Pons (tissue), 1 donor: ENCODE measurements at regions not wholly inside any gene's neighbourhood (a gene's known extent, or its start where the extent isn't known, plus 50 kb on each side); places are given as distances from the start of the nearest gene placed in this dataset.

Source experiments
- DNase-seq: peaks from one replicate; pipeline ENCODE4 v3.0.0-alpha.2; 2016; ENCODE audit warnings: low spot score

DNA sequence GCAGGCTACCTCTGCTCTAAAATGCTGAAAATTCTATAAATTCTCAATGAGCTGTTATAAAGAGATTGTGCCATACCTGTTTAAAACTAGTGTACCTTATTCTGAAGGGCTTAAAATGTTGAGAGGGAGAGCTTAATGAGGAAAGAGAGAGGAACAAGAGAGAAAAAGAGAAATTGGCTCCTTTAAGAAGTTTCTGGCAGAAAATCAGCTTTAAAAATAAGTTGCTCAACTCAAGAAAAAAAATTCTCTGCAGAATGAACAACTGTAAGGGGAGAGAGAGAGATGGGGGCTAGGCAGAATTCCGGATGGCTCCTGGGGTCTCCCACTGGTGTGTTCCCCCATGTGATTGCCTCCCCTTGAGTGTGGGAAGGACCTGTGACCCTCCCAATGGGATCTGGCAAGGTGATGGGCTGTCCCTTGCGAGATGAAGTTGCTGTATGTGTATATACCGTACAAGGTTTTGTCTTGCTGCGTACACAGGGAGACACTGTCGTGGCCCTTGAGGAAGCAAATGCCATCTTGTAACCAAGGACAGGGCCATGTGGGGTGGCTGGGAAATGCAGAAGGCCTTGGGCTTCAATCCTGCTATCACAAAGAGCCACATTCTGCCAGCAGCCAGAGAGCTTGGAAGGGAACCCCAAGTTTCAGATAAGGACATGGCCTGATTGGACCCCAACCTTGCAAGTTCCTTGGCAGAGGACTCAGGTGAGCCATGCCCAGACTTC is 64.3 kb upstream of the S1PR3 start:
- no peak for DNase-seq

DNA sequence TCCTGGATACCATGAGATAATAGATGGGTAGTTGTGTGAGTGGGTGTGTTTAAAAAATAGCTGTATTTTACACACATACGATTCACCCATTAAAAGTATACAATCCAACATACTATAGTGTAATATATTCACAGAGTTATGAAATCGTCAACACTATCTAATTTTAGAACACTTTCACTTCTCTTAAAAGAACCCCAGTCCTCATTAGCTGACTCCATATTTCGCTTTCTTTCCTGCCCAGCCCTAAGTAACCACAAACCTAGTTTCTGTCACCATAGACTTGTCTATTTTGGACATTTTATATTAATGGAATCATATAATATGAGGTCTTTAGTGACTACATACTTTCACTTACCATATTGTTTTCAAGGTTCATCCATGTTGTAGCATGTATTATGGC is 63.8 kb upstream of the S1PR3 start:
- no peak for DNase-seq

DNA sequence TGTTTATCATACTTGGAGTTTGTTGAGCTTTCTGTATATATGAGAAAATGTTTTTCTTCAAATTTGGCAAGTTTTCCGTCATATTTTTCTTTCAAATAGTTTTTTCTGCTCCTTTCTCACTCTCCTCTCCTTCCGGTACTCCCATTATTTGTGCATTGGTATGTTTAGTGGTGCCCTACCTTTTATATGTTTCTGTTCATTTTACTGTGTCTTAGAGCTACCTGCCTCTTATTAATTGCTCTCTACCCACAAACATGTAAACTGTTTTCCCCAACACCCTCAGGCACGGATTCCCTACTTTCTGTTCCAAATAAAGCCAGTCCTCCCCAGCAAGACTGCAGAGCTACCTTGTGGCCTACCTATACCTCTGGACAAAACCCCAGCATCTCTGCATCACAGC is 60.6 kb upstream of the S1PR3 start:
- no peak for DNase-seq

DNA sequence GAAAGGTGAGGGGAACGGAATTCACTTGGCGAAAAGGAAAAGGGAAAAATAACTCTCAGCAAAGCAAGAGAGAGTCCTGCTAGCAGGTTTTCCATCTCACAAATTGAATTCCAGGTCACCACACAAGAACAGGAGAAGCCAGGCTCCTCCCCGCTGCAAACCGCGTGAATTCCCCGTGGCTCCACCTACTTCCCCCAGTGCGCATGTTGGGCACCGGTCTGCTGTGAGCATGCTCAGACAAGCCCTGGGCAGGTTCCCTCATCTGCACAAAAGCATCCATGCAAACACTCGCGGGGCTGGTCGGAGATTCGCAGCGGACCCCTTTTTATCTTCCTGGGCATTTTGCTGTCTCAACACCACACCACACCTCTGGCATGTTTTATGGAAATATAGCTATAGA is 58.5 kb upstream of the S1PR3 start:
- DNase-seq, result no peak

DNA sequence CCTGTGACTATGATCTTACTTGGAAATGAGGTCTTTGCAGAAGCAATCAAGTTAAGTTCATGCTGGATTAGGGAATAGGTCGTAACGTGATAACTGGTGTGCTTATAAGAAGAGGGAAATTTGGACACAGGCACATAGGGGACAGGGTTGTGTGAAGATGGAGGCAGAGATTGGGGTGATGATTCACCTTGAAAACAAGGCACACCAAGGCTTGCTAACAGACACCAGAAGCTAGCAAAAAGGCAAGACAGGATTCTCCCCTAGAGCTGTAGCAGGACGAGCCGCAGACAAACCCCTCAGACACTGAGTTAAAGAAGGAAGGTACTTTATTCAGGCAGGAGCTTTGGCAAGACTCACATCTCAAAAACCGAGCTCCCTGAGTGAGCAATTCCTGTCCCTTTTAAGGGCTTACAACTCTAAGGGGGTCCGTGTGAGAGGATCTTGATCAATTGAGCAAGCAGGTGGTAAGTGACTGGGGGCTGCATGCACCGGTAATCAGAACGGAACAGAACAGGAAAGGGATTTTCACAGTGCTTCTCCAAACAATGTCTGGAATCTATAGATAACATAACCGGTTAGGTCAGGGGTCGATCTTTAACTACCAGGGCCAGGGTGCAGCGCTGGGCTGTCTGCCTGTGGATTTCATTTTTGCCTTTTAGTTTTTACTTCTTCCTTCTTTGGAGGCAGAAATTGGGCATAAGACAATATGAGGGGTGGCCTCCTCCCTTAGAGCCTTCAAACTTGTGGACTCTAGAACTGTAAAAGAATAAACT is 57.5 kb upstream of the S1PR3 start:
- DNase-seq, result no peak

DNA sequence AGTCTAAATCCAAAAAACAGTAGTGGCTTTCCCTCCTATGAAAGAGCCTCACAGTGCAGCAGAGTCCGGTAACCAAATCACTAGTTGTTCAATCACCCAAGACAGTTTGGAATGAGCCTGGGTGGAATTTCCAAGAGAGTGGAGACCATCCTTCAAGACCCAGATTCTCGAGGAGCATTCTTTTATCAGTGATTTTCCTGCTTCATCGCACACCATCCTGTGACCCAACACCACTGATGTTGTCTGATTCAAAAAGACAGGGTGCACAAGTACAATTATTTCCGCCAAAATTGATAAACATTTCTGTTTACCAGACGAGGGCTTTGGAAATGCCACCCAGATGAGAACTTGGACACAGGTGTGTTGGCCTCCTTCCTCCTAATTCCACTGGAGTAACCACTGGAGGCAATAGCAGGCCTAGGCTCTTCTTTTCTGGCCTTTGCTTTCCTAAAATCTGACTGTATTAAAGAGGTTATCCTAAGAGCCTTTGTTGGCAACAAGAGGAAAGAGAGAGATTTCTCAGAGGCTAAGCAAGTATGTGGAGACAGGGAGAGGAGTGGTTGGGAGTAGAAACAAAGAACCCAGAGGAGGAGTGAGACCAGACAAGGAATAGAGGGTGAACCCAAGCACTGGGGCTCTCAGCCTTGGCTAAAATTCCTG is 56.3 kb upstream of the S1PR3 start:
- no peak for DNase-seq

DNA sequence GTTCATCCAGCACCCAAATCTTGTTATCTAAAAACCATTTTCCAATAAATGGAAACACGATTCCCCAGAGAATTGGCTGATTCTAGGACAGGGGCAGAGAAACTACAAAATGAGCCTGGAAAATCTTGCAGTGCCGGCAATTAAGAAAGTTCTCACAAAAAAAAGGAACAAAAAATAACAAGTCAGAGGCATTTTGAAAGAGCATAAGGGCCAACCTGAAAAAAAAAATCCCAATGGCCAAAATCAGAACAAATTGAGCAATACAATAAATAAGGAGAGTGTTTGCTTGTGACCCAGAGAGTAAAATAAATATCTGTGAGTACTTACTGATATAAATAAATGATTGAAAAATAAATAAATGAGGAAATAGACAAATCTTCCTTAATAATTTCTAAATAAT is 55.1 kb upstream of the S1PR3 start:
- no peak for DNase-seq

DNA sequence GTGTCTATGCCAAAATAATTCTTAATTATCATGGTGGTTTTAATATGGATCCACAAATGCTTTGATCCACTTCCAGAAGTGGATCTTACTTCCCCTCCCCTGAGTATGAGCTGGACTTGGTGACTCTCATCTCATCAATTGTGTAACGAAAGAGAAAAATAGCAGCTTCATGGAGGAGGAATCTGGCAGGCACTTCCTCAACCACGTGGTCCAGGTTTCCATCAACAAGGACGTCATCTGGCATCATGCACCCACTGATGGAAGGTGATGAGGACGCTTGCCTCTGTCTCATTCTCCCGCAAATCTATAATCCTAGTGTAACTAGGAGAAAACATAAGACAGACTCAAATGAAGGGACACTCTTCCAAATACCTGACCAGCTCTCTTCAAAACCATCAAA is 54.6 kb upstream of the S1PR3 start:
- no peak for DNase-seq

DNA sequence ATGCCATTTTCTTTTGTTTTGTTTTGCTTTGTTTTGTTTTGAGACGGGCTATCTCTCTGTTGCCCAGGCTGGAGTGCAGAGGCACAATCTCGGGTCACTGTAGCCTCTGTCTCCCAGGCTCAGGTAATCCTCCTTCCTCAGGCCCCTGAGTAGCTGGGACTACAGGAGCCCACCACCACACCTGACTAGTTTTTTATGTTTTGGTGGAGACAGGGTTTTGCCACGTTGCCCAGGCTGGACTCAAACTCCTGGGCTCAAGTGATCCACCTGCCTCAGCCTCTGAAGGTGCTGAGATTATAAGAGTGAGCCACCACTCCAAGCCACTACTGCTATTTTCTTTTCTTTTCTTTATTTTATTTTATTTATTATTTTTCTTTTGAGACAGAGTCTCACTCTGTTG is 54.0 kb upstream of the S1PR3 start:
- DNase-seq, result no peak

DNA sequence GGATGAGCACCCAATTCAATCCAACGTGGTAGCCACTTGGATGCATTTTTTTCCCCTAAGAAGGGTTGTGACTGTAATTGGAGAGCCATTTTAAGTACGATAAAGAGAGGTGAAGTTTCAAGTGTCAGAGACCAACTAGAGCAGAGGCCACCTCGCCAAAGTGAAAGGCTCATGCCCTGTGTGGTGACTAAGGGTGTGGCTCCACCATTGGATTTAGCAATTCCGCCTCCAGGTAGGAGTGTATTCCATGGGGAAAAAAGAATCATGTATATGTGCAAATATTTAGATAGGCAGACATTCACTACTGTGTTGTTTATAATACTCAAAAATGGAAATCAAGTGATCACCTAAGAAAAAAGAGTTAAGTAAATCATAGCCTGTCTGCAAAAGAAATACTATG is 53.1 kb upstream of the S1PR3 start:
- DNase-seq, result no peak
